CD14-positive monocyte (primary cell): ENCODE measurements at regions not wholly inside any gene's neighbourhood (a gene's known extent, or its start where the extent isn't known, plus 50 kb on each side); places are given as distances from the start of the nearest gene placed in this dataset.
"Not testable (repeated sequence)": the region's sequence is repeated elsewhere in the genome, so short reads cannot be mapped to it uniquely, and the experiment has no call there.

Source experiments
- DNase-seq, 3 donors: peaks; one replicate each; pipeline ENCODE4 v3.0.0-alpha.2; 2011 to 2022
- H2AFZ ChIP-seq: 2 replicates; pipeline ENCODE4 v1.6.0; 2012; ENCODE audit warnings: mild to moderate bottlenecking, low read depth, low read length, inconsistent platforms; ENCODE audit not compliant: insufficient read depth, poor library complexity, severe bottlenecking
- H3K27ac ChIP-seq, 2 donors: 1 replicate in 1 of 2; 2 replicates in 1 of 2; pipeline ENCODE4 v1.5.1; 2012 to 2013; ENCODE audit warnings: low read length in 2 of 2, control low read depth in 1 of 2, inconsistent platforms in 1 of 2, low read depth in 1 of 2, mild to moderate bottlenecking in 1 of 2
- H3K27me3 ChIP-seq, 2 donors: one replicate each; pipeline versions ENCODE4 v1.6.0 to v1.6.1; 2011 to 2013; ENCODE audit warnings: low read length in 2 of 2; ENCODE audit not compliant: control insufficient read depth in 2 of 2, insufficient read depth in 2 of 2
- H3K36me3 ChIP-seq, 2 donors: replicated peaks in 1 of 2; 1 replicate in 1 of 2; 2 replicates in 1 of 2; pipeline versions ENCODE4 v1.5.1 to v1.6.1; 2012 to 2013; ENCODE audit warnings: low read length in 2 of 2, control low read depth in 1 of 2, inconsistent platforms in 1 of 2, mild to moderate bottlenecking in 1 of 2; ENCODE audit not compliant: insufficient read depth in 2 of 2, control insufficient read depth in 1 of 2
- H3K4me1 ChIP-seq, 2 donors: 1 replicate in 1 of 2; 2 replicates in 1 of 2; pipeline versions ENCODE4 v1.5.1 to v1.6.1; 2012 to 2013; ENCODE audit warnings: low read length in 2 of 2, control low read depth in 1 of 2, inconsistent platforms in 1 of 2, mild to moderate bottlenecking in 1 of 2, moderate library complexity in 1 of 2; ENCODE audit not compliant: insufficient read depth in 2 of 2, control insufficient read depth in 1 of 2
- H3K4me2 ChIP-seq: replicated peaks from 2 replicates; pipeline ENCODE3; 2012; ENCODE audit warnings: low read length, moderate library complexity, mild to moderate bottlenecking; ENCODE audit not compliant: poor library complexity, severe bottlenecking; ENCODE audit errors: extremely low read depth
- H3K4me3 ChIP-seq, 3 experiments: fragments of 200-600 bp in 1 of 3; sonication (generic) in 1 of 3; replicated peaks in 1 of 3; 1 replicate in 2 of 3; 2 replicates in 1 of 3; pipeline ENCODE4 v1.5.1; 2011 to 2013; ENCODE audit warnings: low read length in 3 of 3, mild to moderate bottlenecking in 3 of 3, control low read depth in 2 of 3, low read depth in 2 of 3, inconsistent platforms in 1 of 3, moderate library complexity in 1 of 3
- H3K79me2 ChIP-seq: 2 replicates; pipeline ENCODE4 v1.6.0; 2012; ENCODE audit warnings: mild to moderate bottlenecking, control low read depth, inconsistent platforms, low read length, moderate library complexity; ENCODE audit not compliant: insufficient read depth
- H3K9ac ChIP-seq: 2 replicates; pipeline ENCODE4 v1.6.0; 2017; ENCODE audit warnings: low read length, mild to moderate bottlenecking; ENCODE audit not compliant: insufficient read depth, poor library complexity, severe bottlenecking
- H3K9me3 ChIP-seq, 2 donors: replicated peaks in 1 of 2; 1 replicate in 1 of 2; 2 replicates in 1 of 2; pipeline versions ENCODE4 v1.5.1 to v1.6.1; 2012 to 2013; ENCODE audit warnings: low read length in 2 of 2, control low read depth in 1 of 2; ENCODE audit not compliant: control insufficient read depth in 1 of 2, insufficient read depth in 1 of 2
- H4K20me1 ChIP-seq: 2 replicates; pipeline ENCODE4 v1.6.0; 2012; ENCODE audit warnings: mild to moderate bottlenecking, low read length, control low read depth, moderate library complexity; ENCODE audit not compliant: insufficient read depth
- H3K27ac Mint-ChIP-seq, 7 donors: one replicate each; pipeline ENCODE4 v1.8.0; 2020; ENCODE audit warnings: mild to moderate bottlenecking in 7 of 7, mixed read lengths in 7 of 7, moderate library complexity in 6 of 7, inconsistent platforms in 2 of 7
- H3K27me3 Mint-ChIP-seq, 3 donors: one replicate each; pipeline ENCODE4 v1.8.0; 2021 to 2022; ENCODE audit warnings: low read depth in 3 of 3, mild to moderate bottlenecking in 3 of 3, mixed read lengths in 3 of 3, moderate library complexity in 3 of 3, inconsistent platforms in 1 of 3
- H3K36me3 Mint-ChIP-seq, 2 donors: one replicate each; pipeline ENCODE4 v1.8.0; 2020; ENCODE audit warnings: mixed read lengths in 2 of 2, inconsistent platforms in 1 of 2, mild to moderate bottlenecking in 1 of 2
- H3K4me1 Mint-ChIP-seq: one replicate; pipeline ENCODE4 v1.8.0; 2020; ENCODE audit warnings: mild to moderate bottlenecking, mixed read lengths
- H3K4me3 Mint-ChIP-seq, 2 donors: one replicate each; pipeline ENCODE4 v1.8.0; 2020; ENCODE audit warnings: mild to moderate bottlenecking in 2 of 2, mixed read lengths in 2 of 2, moderate library complexity in 1 of 2
- H3K9me3 Mint-ChIP-seq, 7 donors: one replicate each; pipeline ENCODE4 v1.8.0; 2020 to 2022; ENCODE audit warnings: mixed read lengths in 7 of 7, mild to moderate bottlenecking in 6 of 7, moderate library complexity in 6 of 7, inconsistent platforms in 2 of 7
- CTCF ChIP-seq: fragments of 200-600 bp; IDR thresholded peaks from one replicate; pipeline ENCODE4 v1.8.0; 2022; ENCODE audit warnings: antibody characterized with exemption, mild to moderate bottlenecking
- WGBS: methylation state at CpG from one replicate; pipeline ENCODE4 v1.1.5; 2013; ENCODE audit warnings: missing lambda C conversion rate; ENCODE audit not compliant: insufficient coverage; 5-methylcytosine and 5-hydroxymethylcytosine counted together
- intact Hi-C, 2 donors: fragments of 100-400 bp; cut with micrococcal nuclease; formaldehyde crosslinking; loops; one replicate each; pipeline versions ENCODE4 v1.15.0 to v1.15.1; 2023

- H3K27ac ChIP-seq, result no peak overlapping the region
- H3K4me1 Mint-ChIP-seq, result peaks cover 8% of the 10 kb centered on the region
Measured at GRCh38 chr5:60020457-60020856, 126.9 kb upstream of the PDE4D start.

GRCh38 chr5:60018960-60019359 lies 125.4 kb upstream of the PDE4D start:
- H3K27ac ChIP-seq, H3K4me1 Mint-ChIP-seq, H3K36me3 ChIP-seq, H3K4me2 ChIP-seq, H2AFZ ChIP-seq, intact Hi-C loops, DNase-seq, H3K27me3 ChIP-seq, H3K4me3 Mint-ChIP-seq, H3K4me3 ChIP-seq, H4K20me1 ChIP-seq, H3K27ac Mint-ChIP-seq, H3K27me3 Mint-ChIP-seq, H3K79me2 ChIP-seq, H3K4me1 ChIP-seq, H3K9ac ChIP-seq, H3K9me3 ChIP-seq: not testable (repeated sequence)
- H3K36me3 Mint-ChIP-seq, result peaks cover 17 to 22% of the 10 kb centered on the region in 2 donors
- no CpG with 5 or more reads among the region's 1 CpG for WGBS
- H3K9me3 Mint-ChIP-seq, result peaks cover 6 to 26% (median 21%) of the 10 kb centered on the region in 7 donors

More at GRCh38 chr5:60020457-60020856, 126.9 kb upstream of the PDE4D start:
- Mint-ChIP-seq H3K36me3 (peaks cover 17 to 22% of the 10 kb centered on the region in 2 donors), H3K27ac (peak overlapping the region in 1 of 7 donors; percentile 37), H3K4me3 (no peak overlapping the region), H3K9me3 (peaks cover 6 to 22% (median 14%) of the 10 kb centered on the region in 7 donors), H3K27me3 (no peaks in the 10 kb centered on the region)
- Histone ChIP-seq H3K79me2 (no peaks in the 10 kb centered on the region), H3K36me3 (no peaks in the 10 kb centered on the region), H3K9me3 (peaks cover 3 to 6% of the 10 kb centered on the region in 2 donors), H3K4me3 (no peak overlapping the region), H3K4me2 (no peak overlapping the region), H4K20me1 (no peaks in the 10 kb centered on the region), H2AFZ (no peak overlapping the region), H3K9ac (no peak overlapping the region), H3K4me1 (no peaks in the 10 kb centered on the region), H3K27me3 (no peaks in the 10 kb centered on the region)
- DNase-seq, result no peak
- no peak for TF ChIP-seq CTCF
- intact Hi-C loops, result no loop called here
